ENCODE measurements at regions not wholly inside any gene's neighbourhood (a gene's known extent, or its start where the extent isn't known, plus 50 kb on each side); places are given as distances from the start of the nearest gene placed in this dataset.

- TF ChIP-seq, protein P1, sequence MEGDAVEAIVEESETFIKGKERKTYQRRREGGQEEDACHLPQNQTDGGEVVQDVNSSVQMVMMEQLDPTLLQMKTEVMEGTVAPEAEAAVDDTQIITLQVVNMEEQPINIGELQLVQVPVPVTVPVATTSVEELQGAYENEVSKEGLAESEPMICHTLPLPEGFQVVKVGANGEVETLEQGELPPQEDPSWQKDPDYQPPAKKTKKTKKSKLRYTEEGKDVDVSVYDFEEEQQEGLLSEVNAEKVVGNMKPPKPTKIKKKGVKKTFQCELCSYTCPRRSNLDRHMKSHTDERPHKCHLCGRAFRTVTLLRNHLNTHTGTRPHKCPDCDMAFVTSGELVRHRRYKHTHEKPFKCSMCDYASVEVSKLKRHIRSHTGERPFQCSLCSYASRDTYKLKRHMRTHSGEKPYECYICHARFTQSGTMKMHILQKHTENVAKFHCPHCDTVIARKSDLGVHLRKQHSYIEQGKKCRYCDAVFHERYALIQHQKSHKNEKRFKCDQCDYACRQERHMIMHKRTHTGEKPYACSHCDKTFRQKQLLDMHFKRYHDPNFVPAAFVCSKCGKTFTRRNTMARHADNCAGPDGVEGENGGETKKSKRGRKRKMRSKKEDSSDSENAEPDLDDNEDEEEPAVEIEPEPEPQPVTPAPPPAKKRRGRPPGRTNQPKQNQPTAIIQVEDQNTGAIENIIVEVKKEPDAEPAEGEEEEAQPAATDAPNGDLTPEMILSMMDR (IDR thresholded peaks at IDR 0.05), result no peak
- no peak for TF ChIP-seq POLR2A (IDR thresholded peaks at IDR 0.05)
These were observed 832.1 kb upstream of the ZNF608 start for GRCh38 chr5:125578551-125578950.
